NCI-H146 treated with DMSO at 0.1 percent for 48 hours (cell line): ENCODE measurements at regions not wholly inside any gene's neighbourhood (a gene's known extent, or its start where the extent isn't known, plus 50 kb on each side); places are given as distances from the start of the nearest gene placed in this dataset.

Source experiments
- DNase-seq: peaks from one replicate; lab custom pipeline; 2025; ENCODE audit not compliant: unreplicated experiment; lab: John Stamatoyannopoulos, UW

DNA sequence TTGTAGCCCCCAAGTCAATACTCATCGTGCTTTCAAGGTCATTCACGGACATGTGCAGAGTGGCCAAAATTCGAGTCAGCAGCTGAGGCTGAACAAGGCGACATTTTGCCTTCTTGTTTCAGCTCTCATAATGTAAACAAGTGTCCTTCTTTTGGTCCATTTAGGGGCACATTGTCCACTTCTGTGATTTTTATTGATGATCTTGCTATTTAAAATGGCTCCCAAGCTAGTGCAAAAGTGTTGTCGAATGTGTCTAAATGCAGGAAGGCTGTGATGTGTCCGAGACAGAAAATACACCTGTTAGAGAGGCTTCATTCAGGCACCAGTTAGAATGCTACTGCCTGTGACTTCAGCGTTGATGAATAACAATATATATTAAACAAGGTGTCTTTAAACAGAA, 405.9 kb downstream of the IRS2 start:
- no peak for DNase-seq

DNA sequence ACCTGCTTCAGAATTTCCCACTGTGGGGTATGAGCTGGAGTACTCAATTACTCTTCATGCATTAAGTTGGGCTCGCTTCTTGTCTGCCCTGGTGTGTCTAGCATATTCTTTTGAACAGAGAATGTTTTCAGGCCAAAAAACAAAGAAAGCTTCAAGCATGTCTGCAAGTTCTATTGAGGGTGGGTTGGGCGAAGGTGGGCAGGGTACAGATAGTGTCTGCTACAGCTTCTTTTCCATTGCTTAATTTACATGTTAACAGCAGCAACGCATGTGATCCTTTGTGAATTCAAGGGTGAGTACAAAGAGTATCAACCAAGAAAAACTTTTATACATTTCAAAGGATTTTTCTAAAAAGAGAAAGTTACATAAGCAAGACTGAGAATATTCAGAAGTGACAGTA, 406.5 kb downstream of the IRS2 start:
- no peak for DNase-seq

DNA sequence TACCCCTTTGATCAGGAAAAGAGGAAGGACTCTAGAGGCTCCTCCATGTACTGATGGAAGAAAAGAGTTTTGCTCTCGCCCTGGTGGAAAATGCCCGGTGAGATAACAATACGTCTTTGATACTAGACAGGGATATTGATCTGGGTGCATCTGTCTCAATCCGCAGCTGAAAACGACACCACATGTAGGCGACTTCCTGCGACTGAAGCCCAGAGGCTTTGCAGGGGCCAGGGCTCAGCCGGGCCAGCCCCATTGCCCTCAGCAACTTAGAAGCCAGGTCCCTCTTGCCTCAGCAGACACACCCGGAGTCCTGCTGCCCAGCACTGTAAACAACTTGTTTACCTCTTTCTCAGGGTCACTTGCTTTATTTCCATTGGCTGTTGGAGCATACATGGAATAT, 409.4 kb downstream of the IRS2 start:
- no peak for DNase-seq

DNA sequence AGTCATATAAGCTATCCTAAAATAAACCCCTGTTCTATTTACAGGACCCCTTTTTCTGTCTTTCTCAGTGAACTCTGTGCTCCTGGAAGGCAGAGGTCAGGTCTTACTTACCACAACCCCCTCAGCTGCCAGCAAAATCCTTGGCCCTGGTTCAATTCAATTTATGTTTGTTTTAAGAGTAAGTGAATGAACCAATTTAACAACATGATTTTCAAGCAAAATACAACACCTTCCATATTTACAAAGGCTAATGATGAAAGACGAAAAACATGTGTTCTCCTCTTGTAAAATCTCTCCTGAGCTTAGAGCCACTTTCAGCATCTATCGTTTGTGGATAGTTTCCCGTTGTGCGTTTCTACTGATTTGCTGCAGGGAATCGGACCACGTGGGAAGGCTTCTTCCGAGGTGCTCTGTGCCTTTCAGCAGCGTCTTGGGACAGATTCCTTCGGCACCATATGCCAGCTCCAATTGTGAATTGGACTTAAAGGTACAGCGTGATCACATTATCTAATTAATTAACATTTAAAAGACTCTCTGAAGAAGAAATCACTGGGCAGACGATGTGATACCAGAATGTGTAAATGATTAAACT, 411.7 kb downstream of the IRS2 start:
- no peak for DNase-seq

DNA sequence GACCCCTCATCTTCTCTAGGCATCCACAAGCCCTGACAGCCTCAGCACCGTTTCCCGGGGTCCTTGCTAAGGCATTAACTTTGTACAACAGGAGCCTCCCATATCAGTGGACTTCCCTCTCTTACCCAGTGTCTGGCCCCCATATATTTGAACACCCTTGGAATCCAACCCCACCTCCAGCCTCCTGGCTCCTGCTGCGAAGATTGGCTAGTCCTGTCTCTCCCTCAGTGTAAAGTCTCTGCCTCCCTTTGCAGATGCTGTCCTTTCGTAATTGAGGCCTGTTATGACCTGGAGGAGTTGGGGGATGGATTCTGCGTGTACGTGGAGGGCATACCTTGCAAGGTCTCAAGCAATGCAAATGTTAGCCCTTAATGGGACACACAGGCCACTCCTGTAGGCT, 413.7 kb downstream of the IRS2 start:
- no peak for DNase-seq

DNA sequence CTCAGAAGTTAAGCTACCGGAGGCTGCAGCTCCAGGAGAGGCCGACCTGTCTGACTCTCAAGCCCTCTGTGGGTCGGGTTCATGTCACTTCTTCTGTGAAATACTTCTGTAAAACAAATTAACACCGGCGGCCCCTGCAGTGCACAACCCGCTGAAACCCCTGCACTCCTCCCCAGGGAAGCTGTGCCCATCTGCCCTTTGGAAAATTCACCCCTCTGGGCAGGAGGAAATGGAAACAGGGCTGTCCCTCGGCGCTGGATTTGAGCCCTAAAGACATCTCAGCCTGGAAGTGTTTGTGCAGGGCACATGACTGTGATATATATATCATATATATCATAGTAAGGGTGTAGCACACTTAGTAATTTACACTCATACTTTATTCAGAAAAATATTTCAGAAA, 415.3 kb downstream of the IRS2 start:
- DNase-seq: no peak

DNA sequence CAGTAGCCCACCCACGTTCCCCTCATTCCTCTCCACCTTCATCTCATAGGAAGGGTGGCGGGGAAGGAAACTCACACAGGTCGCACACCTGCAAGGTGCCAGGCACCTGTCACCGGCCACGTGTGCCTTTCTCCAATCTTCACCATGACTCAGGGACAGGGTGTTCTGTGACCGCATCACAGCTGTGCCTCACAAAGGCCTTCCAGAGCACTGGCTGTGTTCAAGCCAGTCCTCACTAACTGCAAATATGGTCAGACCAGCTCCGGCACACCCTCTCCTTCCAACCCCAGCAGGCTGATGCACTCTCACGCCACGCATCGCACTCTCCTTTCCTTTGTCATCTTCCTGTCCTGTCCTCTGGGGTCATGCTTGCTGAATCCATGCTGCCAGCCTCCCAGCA, 415.9 kb downstream of the IRS2 start:
- no peak for DNase-seq

DNA sequence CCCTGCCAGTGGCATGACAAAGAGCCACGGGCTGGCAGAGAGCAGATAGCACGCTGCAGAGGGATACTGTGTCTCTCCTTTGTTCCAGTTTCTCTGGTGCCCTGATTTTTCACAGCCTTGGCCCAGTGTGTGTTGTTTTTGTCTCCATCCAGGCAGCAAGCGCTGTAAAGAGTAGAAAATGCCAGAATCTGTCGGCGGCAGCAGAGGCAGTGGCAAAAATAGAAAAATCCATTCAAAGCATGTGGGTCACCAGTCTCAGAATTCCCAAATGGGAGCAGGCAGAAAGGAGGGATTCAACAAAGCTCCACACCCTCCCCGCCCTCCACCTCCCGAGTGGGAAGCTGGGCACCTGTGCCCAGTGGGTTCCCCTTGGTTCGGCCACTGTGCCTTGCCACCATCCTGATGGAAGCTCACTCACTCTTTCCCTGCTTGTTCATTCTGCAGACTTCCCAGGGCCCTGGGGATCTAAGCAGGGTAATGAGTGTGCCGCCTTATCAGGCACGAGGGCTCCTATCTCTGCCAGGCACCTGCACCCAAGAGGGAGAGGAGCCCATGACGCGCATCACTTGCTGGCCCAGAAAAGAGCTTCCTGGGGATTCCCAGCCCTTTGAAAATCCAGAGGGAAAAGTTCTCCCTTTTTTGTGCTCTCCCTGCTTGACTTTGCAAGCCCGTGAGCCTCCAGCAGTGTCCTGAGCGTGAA, 416.9 kb downstream of the IRS2 start:
- no peak for DNase-seq

DNA sequence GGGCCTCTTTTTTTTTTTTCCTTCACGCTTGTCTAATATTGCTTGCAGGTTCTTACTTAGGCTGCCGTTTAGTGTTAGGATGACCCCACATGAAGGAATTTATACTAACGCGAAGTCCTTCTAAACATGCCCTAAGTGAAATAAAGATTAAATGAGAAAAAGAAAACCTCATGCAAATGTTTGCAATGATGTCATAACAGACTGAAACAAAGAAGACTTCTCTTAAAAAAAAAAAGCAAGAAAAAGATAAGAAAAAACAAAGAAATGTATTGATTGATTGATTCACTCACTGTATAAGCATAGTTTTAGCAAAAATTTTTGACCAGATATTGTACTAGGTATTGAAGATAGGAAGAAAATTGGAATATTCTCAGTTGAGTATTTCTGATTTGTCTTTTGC, 418.2 kb downstream of the IRS2 start:
- no peak for DNase-seq

DNA sequence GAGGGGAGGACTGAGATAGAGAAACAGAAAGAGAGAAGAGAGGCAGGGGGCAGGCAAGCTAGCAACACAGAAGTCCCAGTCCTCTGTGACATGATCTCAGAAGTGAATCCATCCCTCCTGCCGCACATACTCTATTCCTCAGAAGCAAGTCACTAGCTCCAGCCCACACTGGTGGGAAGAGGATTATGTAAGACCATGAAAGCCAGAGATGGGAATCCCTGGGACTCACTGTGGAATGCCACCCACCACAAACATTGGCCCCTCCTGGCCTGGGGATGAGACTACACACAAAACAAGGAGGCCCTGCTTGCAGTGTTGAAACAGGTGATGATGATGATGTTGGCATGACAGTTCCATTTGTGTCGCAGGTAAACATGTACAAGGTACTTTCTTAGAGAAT, 419.9 kb downstream of the IRS2 start:
- DNase-seq: no peak

DNA sequence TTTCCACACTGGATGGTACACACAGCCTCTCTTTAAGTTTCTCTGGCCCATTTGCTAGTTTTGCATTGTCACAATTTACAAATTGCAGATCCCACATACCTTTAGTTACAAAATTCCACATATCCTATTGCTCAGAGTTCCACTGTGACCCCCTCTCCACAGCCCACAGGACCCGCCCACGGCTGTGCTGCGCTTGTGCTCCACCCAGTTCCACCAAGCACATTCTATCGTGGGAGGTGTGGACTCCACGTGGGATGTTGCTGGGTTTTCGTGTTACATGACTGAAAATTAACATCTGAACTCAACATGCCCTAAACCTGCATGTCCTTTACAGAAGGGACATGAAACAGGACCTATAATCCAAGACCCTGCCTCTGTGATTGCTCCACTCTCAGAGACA, 423.0 kb downstream of the IRS2 start:
- DNase-seq: no peak

DNA sequence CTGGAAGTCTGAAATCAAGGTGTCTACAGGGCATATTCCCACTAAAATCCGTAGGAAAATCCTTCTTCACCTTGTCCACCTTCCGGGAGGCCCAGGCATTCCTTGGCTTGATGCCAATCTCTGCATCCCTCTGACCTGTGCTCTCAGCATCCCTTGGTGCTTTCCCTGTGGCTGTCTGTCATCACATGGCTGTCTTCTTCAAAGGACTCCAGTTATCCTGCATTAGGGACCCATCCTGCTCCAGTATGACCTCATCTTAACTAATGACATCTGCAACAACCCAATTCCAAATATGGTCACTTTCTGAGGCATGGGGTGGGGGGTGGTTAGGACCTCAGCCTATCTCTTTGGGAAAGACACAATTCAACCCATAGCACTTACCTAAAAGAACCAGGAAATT, 423.8 kb downstream of the IRS2 start:
- DNase-seq: no peak

DNA sequence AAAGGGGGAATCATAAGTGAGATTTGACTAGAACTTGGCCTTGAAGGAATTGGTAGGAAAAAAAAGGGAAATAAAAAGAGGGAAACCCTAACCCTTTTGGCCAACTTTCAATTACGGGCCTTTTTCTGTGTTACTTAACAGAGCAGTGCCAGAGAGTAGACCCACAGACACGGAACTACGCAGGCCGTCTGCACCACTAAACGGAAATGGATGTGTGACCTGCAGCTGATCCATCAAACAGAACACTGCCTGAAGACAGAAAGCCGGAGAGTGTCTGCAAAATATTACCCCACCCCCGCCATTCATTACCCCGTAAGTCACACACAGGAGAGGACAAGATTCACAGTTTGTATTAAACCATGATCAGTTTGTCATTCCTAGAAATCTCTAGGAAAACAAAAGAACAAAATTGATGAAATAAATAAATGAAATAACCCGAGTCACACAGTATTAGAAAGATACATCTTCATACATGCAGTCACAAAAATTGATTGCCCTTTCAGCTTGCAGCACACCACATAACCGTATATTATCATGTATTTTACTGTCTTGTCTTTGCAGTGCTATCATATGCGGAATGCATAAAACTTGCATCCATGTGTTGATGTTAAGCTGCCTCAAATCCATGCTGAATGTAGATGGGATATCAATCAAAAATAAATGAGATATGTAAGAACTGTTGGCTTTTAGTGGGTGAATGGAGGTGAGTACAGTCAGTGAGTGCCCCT, 424.7 kb downstream of the IRS2 start:
- no peak for DNase-seq

DNA sequence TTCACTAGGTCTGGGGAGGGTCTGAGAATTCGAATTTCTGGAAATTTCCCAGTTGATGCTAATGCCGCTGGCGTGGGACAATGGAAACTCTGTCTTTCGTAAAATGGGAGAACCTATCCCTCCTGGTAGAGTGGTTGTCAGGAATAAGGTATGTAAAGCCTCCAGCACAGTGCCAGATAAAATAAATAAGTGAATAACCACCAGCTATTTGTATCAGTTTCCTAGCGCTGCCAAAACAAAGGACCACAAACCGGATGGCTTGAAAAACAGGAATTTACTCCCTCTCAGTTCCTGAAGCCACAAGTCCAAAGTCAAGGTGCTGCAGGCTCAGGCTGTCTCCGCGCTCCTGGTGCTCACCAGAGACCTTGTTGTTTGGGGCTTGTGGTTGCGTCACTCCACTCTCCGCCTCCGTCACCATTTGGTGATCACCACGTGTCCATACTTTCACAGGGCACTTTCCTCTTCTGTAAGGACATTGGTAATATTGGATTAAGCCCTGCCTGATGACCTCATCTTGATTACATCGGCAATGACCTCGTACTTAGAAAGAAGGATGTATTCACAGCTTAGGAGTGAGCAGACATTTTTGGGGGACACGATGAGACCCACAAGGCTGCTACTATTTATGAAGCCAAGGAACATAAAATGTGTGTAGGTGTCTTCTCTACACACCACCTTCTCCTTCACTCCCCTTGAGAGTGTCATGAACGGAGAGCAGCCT, 428.5 kb downstream of the IRS2 start:
- no peak for DNase-seq

DNA sequence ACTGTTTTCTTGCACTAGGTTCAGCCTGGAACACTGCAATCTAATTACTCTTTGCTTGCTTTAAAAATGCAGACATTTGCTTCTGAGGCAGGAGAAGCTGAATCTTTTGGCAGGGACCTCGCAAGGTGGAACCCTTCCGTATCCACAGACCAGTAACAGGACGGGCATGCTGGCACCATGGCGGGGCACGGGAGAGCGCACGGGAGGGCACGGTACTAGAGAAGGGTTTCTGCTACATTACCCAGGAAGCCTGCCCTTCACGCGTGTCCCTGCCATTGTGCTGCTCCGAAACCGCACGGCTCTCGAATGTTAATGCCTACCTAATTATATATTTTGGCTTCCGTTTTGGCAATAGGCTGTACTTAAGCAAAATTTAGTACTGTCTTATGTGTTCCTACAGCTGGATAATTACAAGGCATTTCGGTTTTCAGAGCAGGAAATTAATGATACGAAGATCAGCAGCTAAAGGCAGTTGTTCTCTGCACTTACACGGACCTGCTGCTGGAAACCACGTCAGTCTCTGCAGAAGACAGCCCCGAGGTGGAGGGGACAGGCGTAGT, 430.4 kb downstream of the IRS2 start:
- no peak for DNase-seq

DNA sequence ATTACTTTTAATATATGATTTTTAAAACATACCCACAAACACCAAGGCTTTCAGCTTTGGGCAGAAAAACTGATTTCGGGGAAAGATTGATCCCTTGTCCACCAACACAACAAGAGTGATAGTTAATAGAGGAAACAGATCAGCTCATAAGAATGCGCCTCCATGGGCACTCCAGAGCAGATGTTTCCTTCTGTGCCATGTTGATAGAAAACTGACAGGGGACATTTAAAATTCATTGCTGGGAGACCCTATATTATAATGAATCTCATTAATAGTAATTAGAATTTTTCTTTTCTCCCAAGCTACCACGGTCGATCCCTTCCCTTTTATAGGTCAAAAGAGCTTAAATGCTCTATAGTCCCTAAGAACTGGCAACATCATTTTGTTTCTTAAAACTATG, 431.2 kb downstream of the IRS2 start:
- DNase-seq: no peak

DNA sequence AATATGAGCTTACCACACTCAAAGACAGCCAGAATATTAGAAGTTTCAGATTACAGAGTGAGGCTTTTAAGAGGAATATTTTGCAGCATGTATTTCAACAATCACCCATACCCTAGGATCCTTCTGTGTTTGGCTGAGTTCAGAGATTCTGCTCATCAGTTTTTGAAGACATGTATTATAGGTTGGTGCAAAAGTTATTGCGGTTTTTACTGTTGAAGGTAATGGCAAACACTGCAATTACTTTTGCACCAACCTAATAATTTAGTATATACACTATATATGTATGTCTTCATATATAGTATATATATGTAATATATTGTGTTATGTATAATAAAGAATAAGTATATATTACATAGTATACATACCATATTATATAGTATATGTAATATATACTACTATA, 435.1 kb downstream of the IRS2 start:
- no peak for DNase-seq

DNA sequence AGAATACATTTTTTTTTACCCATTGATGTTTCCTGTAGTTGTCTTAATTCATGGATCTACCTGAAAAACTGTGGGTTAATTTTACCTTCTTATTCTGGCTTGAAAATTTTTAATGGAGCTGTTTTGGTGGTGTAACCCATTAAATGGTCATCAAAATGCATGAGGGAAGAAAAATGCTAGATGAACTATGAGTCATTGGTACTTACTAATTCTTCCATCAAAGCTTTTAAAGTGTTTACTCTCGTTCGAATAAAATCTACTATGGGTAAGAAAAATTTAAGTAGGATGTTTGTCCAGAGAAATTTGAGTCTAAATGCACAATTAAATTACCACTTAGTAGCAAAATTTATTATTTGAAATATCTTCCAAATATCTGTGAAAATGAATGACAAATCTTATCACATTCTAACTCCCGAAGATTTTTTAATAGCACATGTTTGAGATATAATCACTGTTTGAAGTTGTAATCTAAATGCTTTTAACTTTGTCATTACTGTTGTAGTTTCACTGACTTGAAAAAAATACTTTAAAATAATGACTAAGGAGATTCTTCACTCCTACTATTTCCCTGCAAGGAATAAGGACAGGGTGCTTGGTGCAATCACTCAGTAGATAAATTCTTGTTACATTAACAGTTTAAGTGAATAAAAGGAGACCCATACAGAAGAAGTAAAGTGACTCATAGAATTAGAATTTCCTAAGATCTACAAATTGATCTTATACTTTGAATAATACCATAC, 437.7 kb downstream of the IRS2 start:
- DNase-seq: no peak

DNA sequence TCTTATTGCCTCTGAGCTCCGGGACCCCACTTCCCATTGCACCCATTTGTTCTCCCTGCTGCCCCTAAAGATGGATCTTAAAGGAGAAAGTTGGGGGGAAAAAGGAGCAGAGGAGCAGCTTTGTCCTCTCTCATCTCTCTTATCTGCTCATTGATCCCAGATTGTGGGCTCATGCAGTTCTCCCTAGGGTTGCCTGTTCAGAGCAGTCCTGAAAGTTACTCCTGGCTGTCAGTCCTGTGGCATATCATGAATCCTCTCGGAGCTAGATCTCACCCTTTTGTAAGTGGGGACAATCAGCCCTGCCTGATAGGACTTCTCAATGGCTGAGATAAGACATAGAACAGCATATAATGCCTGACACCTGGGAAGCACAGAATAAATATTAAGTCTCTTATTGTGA, 440.3 kb downstream of the IRS2 start:
- no peak for DNase-seq

DNA sequence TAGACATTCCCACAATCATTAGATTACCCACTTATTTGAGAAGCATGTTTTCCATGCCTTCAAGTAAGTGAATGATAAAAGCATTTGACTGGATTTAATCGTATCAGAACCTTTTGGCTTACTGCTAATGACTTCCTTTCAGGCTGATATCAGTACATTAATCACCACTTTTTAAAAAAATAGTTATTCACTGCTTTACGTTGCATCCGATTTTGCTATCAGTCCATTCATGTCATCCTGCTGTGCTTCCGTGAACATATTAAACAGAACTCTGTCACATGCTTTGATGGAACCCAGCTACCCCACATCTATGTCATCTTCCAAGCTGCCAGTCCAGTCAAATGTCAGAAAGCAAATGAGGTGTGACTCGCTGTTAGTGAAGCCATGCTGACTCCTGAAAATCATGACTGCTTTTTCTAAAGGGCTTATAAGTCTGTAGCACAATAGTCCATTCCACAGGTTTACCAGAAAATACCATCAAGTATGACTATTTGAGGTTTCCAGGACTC, 440.9 kb downstream of the IRS2 start:
- no peak for DNase-seq
